IMR-90 (cell line): ENCODE measurements at regions not wholly inside any gene's neighbourhood (a gene's known extent, or its start where the extent isn't known, plus 50 kb on each side); places are given as distances from the start of the nearest gene placed in this dataset.
"Not testable (repeated sequence)": the region's sequence is repeated elsewhere in the genome, so short reads cannot be mapped to it uniquely, and the experiment has no call there.

Experiments
- ATAC-seq: fragments of 200-7000 bp; cut with Tn5 transposase; 2 replicates; pipeline ENCODE4 v1.9.1; 2020; ENCODE audit warnings: low read depth, mild to moderate bottlenecking, moderate library complexity
- BruUV-seq: library from RNA; stranded (reverse); fragments of 400-500 nt; replicated peaks from 2 replicates; lab custom pipeline; 2021; lab: Mats Ljungman, UMichigan
- CTCF ChIA-PET: fragments of 300-600 bp; formaldehyde crosslinking; extraction: SDS; loops from one replicate; lab custom pipeline; 2021; ENCODE audit warnings: antibody characterized with exemption; lab: Yijun Ruan, JAX
- POLR2A ChIA-PET: fragments of 300-600 bp; sonication (Branson Sonifier 250); formaldehyde crosslinking; loops from one replicate; lab custom pipeline; 2022; ENCODE audit warnings: antibody characterized with exemption; ENCODE audit not compliant: unreplicated experiment; lab: Charles Lee
- DNase-seq: peaks from one replicate; pipeline ENCODE4 v3.0.0; 2013
- H2AFZ ChIP-seq: replicated peaks from 2 replicates; pipeline ENCODE3; 2013; ENCODE audit warnings: low read length, mild to moderate bottlenecking; ENCODE audit not compliant: poor library complexity
- H2AK5ac ChIP-seq: 2 replicates; pipeline ENCODE4 v1.6.1; 2013; ENCODE audit warnings: low read depth, low read length, inconsistent platforms
- H2AK9ac ChIP-seq: replicated peaks from 2 replicates; pipeline ENCODE3; 2013; ENCODE audit warnings: mild to moderate bottlenecking, low read depth, low read length, moderate library complexity; ENCODE audit not compliant: poor library complexity
- H2BK120ac ChIP-seq: 2 replicates; pipeline ENCODE4 v1.6.1; 2013; ENCODE audit warnings: low read depth, low read length, inconsistent platforms
- H2BK15ac ChIP-seq: 3 replicates; pipeline ENCODE4 v1.6.1; 2013; ENCODE audit warnings: low read depth, low read length, inconsistent platforms
- H2BK20ac ChIP-seq: 2 replicates; pipeline ENCODE4 v1.6.1; 2013; ENCODE audit warnings: low read depth, mild to moderate bottlenecking, inconsistent platforms, low read length, moderate library complexity
- H2BK5ac ChIP-seq: 2 replicates; pipeline ENCODE4 v1.6.1; 2013; ENCODE audit warnings: mild to moderate bottlenecking, low read depth, low read length, inconsistent platforms; ENCODE audit not compliant: poor library complexity, severe bottlenecking
- H3K14ac ChIP-seq: replicated peaks from 2 replicates; pipeline ENCODE4 v1.6.1; 2013; ENCODE audit warnings: low read depth, low read length, inconsistent platforms
- H3K18ac ChIP-seq: 2 replicates; pipeline ENCODE4 v1.6.1; 2013; ENCODE audit warnings: low read depth, low read length, control low read depth
- H3K23ac ChIP-seq: 2 replicates; pipeline ENCODE4 v1.6.1; 2013; ENCODE audit warnings: low read depth, low read length, inconsistent platforms
- H3K27ac ChIP-seq: 2 replicates; pipeline ENCODE4 v1.5.1; 2013; ENCODE audit warnings: mild to moderate bottlenecking, control low read depth, low read length; ENCODE audit not compliant: insufficient read depth
- H3K27me3 ChIP-seq: 2 replicates; pipeline ENCODE4 v1.6.1; 2013; ENCODE audit warnings: low read length; ENCODE audit not compliant: control insufficient read depth, insufficient read depth
- H3K36me3 ChIP-seq: 2 replicates; pipeline ENCODE4 v1.6.1; 2013; ENCODE audit warnings: low read length, mixed read lengths; ENCODE audit not compliant: control insufficient read depth, insufficient read depth
- H3K4ac ChIP-seq: 2 replicates; pipeline ENCODE4 v1.6.1; 2013; ENCODE audit warnings: low read depth, low read length, inconsistent platforms
- H3K4me1 ChIP-seq: 2 replicates; pipeline ENCODE4 v1.6.1; 2013; ENCODE audit warnings: low read length, mixed read lengths; ENCODE audit not compliant: control insufficient read depth, insufficient read depth
- H3K4me2 ChIP-seq: 2 replicates; pipeline ENCODE4 v1.6.1; 2013; ENCODE audit warnings: low read depth, mild to moderate bottlenecking, control low read depth, low read length, moderate library complexity
- H3K4me3 ChIP-seq: 2 replicates; pipeline ENCODE4 v1.5.1; 2013; ENCODE audit warnings: low read depth, mild to moderate bottlenecking, control low read depth, low read length, moderate library complexity; ENCODE audit not compliant: insufficient read depth
- H3K56ac ChIP-seq: 2 replicates; pipeline ENCODE4 v1.6.1; 2013; ENCODE audit warnings: low read length, inconsistent platforms; ENCODE audit not compliant: insufficient read depth; ENCODE audit errors: extremely low read depth
- H3K79me1 ChIP-seq, 2 experiments: 2 replicates each; pipeline ENCODE4 v1.6.1; 2013; ENCODE audit warnings: low read length in 2 of 2, inconsistent platforms in 1 of 2, low read depth in 1 of 2
- H3K9ac ChIP-seq: 2 replicates; pipeline ENCODE4 v1.6.1; 2013; ENCODE audit warnings: low read depth, low read length, control low read depth
- H3K9me1 ChIP-seq: 2 replicates; pipeline ENCODE4 v1.6.1; 2013; ENCODE audit warnings: low read length, inconsistent platforms; ENCODE audit not compliant: insufficient read depth
- H3K9me3 ChIP-seq: 2 replicates; pipeline ENCODE4 v1.6.1; 2013; ENCODE audit warnings: low read length; ENCODE audit not compliant: control insufficient read depth, insufficient read depth
- H4K20me1 ChIP-seq: 2 replicates; pipeline ENCODE4 v1.6.1; 2013; ENCODE audit warnings: low read length, inconsistent platforms; ENCODE audit not compliant: insufficient read depth
- H4K5ac ChIP-seq: 2 replicates; pipeline ENCODE4 v1.6.1; 2013; ENCODE audit warnings: mild to moderate bottlenecking, low read depth, low read length, control low read depth
- H4K8ac ChIP-seq, 2 experiments: 2 replicates each; pipeline ENCODE4 v1.6.1; 2013; ENCODE audit warnings: low read depth in 2 of 2, low read length in 2 of 2, control low read depth in 1 of 2, inconsistent platforms in 1 of 2
- H4K91ac ChIP-seq: 2 replicates; pipeline ENCODE4 v1.6.1; 2013; ENCODE audit warnings: low read depth, low read length, inconsistent platforms; ENCODE audit not compliant: insufficient read depth
- WGBS, 2 experiments: methylation state at CpG; one replicate each; pipeline versions ENCODE4 v1.1.5 to v1.1.7; 2013; ENCODE audit warnings: missing lambda C conversion rate in 2 of 2; ENCODE audit not compliant: insufficient read length in 1 of 2; ENCODE audit errors: extremely low coverage in 2 of 2; 5-methylcytosine and 5-hydroxymethylcytosine counted together
- dilution Hi-C: fragments of 300-500 bp; cut with HindIII; formaldehyde crosslinking; loops from one replicate; pipeline ENCODE4 v1.14.3; 2018; ENCODE audit warnings: low sequenced_read_pairs; ENCODE audit not compliant: unreplicated experiment
- in situ Hi-C: fragments of 300-500 bp; cut with MboI; formaldehyde crosslinking; loops from 3 replicates; pipeline ENCODE4 v1.14.3; 2019; ENCODE audit warnings: low sequenced_read_pairs, inconsistent platforms, mixed read lengths
- intact Hi-C: fragments of 100-400 bp; cut with micrococcal nuclease; formaldehyde crosslinking; loops from 2 replicates; pipeline ENCODE4 v1.10.0; 2022

- H3K27ac ChIP-seq, H2BK20ac ChIP-seq, DNase-seq, dilution Hi-C loops, H3K56ac ChIP-seq, H4K8ac ChIP-seq, H3K4me2 ChIP-seq, H2BK15ac ChIP-seq, H3K9ac ChIP-seq, H3K23ac ChIP-seq, H3K9me3 ChIP-seq, BruUV-seq, H3K14ac ChIP-seq, CTCF ChIA-PET, POLR2A ChIA-PET, H3K4ac ChIP-seq, H3K4me3 ChIP-seq, H2AK5ac ChIP-seq, H2BK120ac ChIP-seq, in situ Hi-C loops, H2AFZ ChIP-seq, H3K18ac ChIP-seq, H3K79me1 ChIP-seq, H3K36me3 ChIP-seq, H4K5ac ChIP-seq, ATAC-seq, intact Hi-C loops, H3K9me1 ChIP-seq, H4K20me1 ChIP-seq, H3K4me1 ChIP-seq, H2BK5ac ChIP-seq, H3K27me3 ChIP-seq, H2AK9ac ChIP-seq, H4K91ac ChIP-seq: not testable (repeated sequence)
- 83% methylated on average over 5 of the region's 17 CpGs; no CpG with 5 or more reads in 1 of the 2 experiments for WGBS, 2 experiments
These were observed 88.8 kb upstream of the MYLIP start for GRCh38 chr6:16039892-16040627.
